ENCODE measurements at regions not wholly inside any gene's neighbourhood (a gene's known extent, or its start where the extent isn't known, plus 50 kb on each side); places are given as distances from the start of the nearest gene placed in this dataset.

DNA sequence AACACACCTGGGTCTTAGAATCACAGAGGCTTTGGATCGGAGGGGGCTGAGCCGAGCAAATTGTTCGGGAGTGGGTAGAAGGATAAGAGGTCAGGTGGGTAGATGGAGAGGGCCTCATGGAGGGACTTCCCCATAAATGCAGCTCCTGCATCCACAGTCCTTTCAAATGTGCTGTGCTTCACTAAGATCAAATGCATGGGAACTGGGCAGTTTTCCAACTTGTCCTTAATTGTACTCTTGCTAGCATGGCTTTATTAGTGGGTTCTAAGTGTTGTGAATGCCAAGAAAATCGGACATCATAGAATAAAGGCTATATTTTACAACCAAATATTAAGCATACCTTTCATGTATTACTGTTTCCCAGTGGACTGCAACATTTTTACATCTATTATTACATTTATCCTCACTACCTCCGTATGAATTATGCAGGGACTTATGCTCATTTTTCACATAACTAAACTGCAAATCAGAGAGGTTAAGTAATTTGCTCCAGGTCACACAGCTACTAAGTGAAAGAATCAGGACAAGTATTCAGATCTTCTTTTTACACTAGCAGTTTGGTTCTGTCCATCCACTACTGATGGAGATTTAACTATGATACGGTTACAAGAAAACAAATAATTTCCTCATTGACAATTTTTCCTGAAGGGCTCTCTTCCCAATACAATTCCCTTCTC, 174.5 kb upstream of the RUNX1 start:
- TF ChIP-seq, protein P1, sequence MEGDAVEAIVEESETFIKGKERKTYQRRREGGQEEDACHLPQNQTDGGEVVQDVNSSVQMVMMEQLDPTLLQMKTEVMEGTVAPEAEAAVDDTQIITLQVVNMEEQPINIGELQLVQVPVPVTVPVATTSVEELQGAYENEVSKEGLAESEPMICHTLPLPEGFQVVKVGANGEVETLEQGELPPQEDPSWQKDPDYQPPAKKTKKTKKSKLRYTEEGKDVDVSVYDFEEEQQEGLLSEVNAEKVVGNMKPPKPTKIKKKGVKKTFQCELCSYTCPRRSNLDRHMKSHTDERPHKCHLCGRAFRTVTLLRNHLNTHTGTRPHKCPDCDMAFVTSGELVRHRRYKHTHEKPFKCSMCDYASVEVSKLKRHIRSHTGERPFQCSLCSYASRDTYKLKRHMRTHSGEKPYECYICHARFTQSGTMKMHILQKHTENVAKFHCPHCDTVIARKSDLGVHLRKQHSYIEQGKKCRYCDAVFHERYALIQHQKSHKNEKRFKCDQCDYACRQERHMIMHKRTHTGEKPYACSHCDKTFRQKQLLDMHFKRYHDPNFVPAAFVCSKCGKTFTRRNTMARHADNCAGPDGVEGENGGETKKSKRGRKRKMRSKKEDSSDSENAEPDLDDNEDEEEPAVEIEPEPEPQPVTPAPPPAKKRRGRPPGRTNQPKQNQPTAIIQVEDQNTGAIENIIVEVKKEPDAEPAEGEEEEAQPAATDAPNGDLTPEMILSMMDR (conservative IDR thresholded peaks at IDR 0.05): no peak
- H3K27ac ChIP-seq: peak overlapping the region; percentile 10; the same call in 1 of the 2 replicates

DNA sequence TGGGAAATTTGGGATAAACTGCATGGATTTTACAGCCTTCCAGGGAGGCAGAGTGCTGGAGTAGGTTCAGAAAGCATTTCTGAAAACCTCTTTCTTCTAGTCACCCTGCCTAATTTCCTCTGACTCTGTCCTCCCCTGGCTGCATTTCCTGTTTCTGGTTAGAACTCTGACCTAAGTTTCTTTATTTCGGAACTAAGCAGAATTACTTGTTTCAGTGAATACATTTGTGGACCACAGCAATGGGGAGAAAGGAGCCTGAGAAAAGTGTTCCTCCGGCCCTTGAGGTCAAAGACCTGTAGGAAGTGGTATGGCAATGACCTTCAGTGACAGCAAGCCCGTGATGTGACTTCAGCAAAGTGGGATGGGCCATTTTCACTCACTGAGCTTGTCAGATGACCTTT, 173.4 kb upstream of the RUNX1 start:
- H3K27ac ChIP-seq: peak overlapping the region; percentile 10; the same call in 1 of the 2 replicates
- TF ChIP-seq, protein P1 (conservative IDR thresholded peaks at IDR 0.05): no peak

DNA sequence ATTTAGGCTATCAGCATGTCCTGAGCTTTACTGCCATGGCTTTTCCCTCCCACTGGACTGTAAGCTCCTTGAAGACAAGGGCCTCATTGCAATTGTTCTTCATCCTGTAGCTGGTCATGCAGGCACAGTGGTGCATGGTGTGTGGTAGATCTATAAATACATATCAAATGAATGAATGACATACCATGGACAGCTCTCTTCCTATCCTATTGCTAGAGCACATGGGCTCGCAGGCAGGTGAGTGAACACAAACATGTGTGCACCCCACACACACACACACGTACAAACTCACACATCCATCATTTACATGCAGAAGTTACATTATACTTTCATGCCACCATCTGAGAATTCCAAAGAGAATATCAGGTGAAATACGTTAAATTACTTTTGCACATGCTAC, 172.9 kb upstream of the RUNX1 start:
- H3K27ac ChIP-seq: no peak overlapping the region
- TF ChIP-seq, protein P1 (conservative IDR thresholded peaks at IDR 0.05): no peak

DNA sequence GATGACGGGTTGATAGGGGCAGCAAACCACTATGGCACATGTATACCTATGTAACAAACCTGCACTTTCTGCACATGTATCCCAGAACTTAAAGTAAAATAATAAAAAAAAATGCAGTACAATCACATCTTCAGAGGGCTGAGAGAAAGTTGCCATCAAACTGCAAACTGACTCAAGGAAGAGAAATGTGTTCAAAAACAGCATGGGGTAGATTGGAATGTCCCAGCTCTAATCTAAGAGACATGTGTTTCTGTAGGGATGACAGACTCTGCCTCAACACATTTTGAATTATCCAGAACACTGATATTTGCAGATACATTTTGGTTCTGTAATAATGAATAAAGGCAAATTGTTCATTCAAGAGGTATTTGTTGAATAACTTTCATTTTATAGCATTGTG, 171.2 kb upstream of the RUNX1 start:
- TF ChIP-seq, protein P1 (conservative IDR thresholded peaks at IDR 0.05): no peak
- H3K27ac ChIP-seq: no peak overlapping the region

DNA sequence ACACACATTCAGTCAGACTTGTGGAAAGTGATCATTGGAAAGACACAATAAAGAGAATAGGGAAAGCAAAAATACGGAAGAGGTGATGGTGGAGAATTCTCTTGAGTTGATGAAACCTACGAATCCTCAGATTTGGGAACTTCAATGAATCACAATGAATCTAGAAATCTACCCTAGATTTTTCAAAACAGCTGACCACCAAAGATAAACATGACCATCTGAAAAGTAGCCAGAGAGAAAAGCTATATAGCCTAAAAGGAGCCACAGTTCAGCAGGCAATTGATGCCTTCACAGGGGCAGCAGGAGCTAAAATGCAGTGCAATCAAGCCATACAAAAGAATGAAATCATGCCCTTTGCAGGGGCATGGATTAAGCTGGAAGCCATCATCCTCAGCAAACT, 170.6 kb upstream of the RUNX1 start:
- H3K27ac ChIP-seq: peak overlapping the region; percentile 70
- TF ChIP-seq, protein P1 (conservative IDR thresholded peaks at IDR 0.05): no peak

DNA sequence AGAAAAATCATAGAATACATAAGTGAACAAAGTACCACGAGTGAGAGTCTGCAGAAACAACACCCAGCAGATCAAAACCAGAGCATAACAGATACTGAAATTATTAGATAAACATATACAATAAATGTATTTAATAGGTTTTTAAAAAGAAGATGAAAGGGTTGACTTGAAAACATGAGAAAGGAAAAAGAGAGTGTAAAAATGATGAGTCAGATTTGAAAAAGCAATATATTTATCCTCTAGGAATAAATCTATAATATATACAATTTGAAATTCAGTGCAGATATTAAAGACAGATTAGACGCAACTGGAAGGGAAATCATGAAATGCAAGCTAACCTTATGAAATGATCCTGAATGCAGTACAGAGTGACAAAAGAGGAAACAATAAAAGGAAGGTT, 170.2 kb upstream of the RUNX1 start:
- TF ChIP-seq, protein P1 (conservative IDR thresholded peaks at IDR 0.05): no peak
- peak overlapping the region; percentile 70 for H3K27ac ChIP-seq

DNA sequence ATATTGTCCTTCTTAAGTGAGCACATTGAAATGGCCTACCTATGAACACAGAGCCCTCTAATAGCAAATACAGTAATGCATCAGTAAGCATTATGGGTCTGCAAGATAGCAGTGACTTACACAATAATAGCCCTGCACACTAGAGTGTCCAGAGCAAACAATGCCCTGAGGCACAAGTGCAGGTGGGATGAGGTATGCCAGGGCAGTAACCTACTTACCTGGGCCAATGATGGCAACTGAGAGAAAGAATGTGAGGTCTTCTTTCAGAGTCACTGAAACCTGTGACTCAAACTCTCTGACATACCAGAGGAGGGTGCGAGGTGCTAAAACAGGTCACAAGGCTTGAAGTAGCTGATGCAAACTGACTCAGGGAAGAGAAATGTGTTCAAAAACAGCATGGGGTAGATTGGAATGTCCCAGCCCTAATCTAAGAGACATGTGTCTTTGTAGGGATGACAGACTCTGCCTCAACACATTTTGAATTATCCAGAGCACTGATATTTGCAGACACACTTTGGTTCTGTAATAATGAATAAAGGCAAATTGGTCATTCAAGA, 168.5 kb upstream of the RUNX1 start:
- peak overlapping the region; percentile 70 for H3K27ac ChIP-seq
- TF ChIP-seq, protein P1 (conservative IDR thresholded peaks at IDR 0.05): no peak

Measured in VCaP (cell line).